B cell (primary cell): ENCODE measurements at regions not wholly inside any gene's neighbourhood (a gene's known extent, or its start where the extent isn't known, plus 50 kb on each side); places are given as distances from the start of the nearest gene placed in this dataset.

ENCODE experiments used
- ATAC-seq: fragments of 200-7000 bp; cut with Tn5 transposase; one replicate; pipeline ENCODE4 v1.10.0; 2021; ENCODE audit warnings: low read depth, mild to moderate bottlenecking, moderate number of reproducible peaks, moderate library complexity
- CTCF ChIA-PET: fragments of 350-600 bp; sonication (Branson Sonifier 250); formaldehyde crosslinking; loops from one replicate; lab custom pipeline; 2021; ENCODE audit warnings: antibody characterized with exemption, inconsistent platforms; lab: Charles Lee
- POLR2A ChIA-PET: fragments of 350-600 bp; sonication (Branson Sonifier 250); formaldehyde crosslinking; loops from one replicate; lab custom pipeline; 2021; ENCODE audit warnings: antibody characterized with exemption; lab: Charles Lee
- DNase-seq: peaks from one replicate; pipeline ENCODE4 v3.0.0; 2013
- H2AFZ ChIP-seq: 2 replicates; pipeline ENCODE4 v1.6.1; 2012; ENCODE audit warnings: mild to moderate bottlenecking, low read depth, low read length; ENCODE audit not compliant: insufficient read depth, poor library complexity, severe bottlenecking
- H3K27ac ChIP-seq, 2 donors: 1 replicate in 1 of 2; 2 replicates in 1 of 2; pipeline ENCODE4 v1.5.1; 2012 to 2013; ENCODE audit warnings: low read length in 2 of 2, mild to moderate bottlenecking in 2 of 2, moderate library complexity in 1 of 2
- H3K27me3 ChIP-seq, 4 experiments: fragments of 200-600 bp in 1 of 4; sonication (generic) in 1 of 4; replicated peaks in 1 of 4; 1 replicate in 2 of 4; 2 replicates in 2 of 4; pipeline versions ENCODE4 v1.6.1 to v1.7.0; 2013 to 2016; ENCODE audit warnings: low read length in 3 of 4, mild to moderate bottlenecking in 2 of 4, mixed read lengths in 1 of 4, moderate library complexity in 1 of 4; ENCODE audit not compliant: insufficient read depth in 4 of 4, control insufficient read depth in 3 of 4; ENCODE audit errors: control extremely low read depth in 1 of 4
- H3K36me3 ChIP-seq, 2 experiments: replicated peaks in 1 of 2; 1 replicate in 1 of 2; 2 replicates in 1 of 2; pipeline versions ENCODE4 v1.6.1 to v1.7.1; 2013; ENCODE audit warnings: low read length in 1 of 2; ENCODE audit not compliant: insufficient read depth in 2 of 2, control insufficient read depth in 1 of 2; ENCODE audit errors: control extremely low read depth in 1 of 2, extremely low read depth in 1 of 2
- H3K4me1 ChIP-seq, 2 donors: fragments of 200-600 bp in 1 of 2; sonication (generic) in 1 of 2; 1 replicate in 1 of 2; 2 replicates in 1 of 2; pipeline versions ENCODE4 v1.5.1 to v1.6.1; 2013 to 2017; ENCODE audit warnings: low read length in 2 of 2; ENCODE audit not compliant: control insufficient read depth in 2 of 2, insufficient read depth in 2 of 2
- H3K4me2 ChIP-seq: replicated peaks from 2 replicates; pipeline ENCODE3; 2012; ENCODE audit warnings: mild to moderate bottlenecking, low read depth, low read length; ENCODE audit not compliant: poor library complexity, severe bottlenecking
- H3K4me3 ChIP-seq, 5 experiments: fragments of 200-600 bp in 1 of 5; sonication (generic) in 1 of 5; 1 replicate in 3 of 5; 2 replicates in 2 of 5; pipeline versions ENCODE4 v1.5.1 to v1.7.0; 2011 to 2016; ENCODE audit warnings: low read length in 4 of 5, mild to moderate bottlenecking in 4 of 5, low read depth in 2 of 5, control low read depth in 1 of 5, moderate library complexity in 1 of 5; ENCODE audit not compliant: insufficient read depth in 1 of 5; ENCODE audit errors: control extremely low read depth in 1 of 5, extremely low read depth in 1 of 5
- H3K79me2 ChIP-seq: fragments of 200-600 bp; sonication (generic); one replicate; pipeline ENCODE4 v1.6.0; 2016; ENCODE audit warnings: low read length; ENCODE audit not compliant: control insufficient read depth, insufficient read depth
- H3K9ac ChIP-seq: fragments of 200-600 bp; sonication (generic); 2 replicates; pipeline ENCODE4 v1.6.1; 2017; ENCODE audit warnings: mild to moderate bottlenecking, low read length, moderate library complexity
- H3K9me3 ChIP-seq, 3 donors: one replicate each; pipeline versions ENCODE4 v1.6.1 to v1.7.1; 2013; ENCODE audit warnings: low read length in 2 of 3; ENCODE audit not compliant: control insufficient read depth in 2 of 3, insufficient read depth in 1 of 3; ENCODE audit errors: control extremely low read depth in 1 of 3
- H4K20me1 ChIP-seq: 2 replicates; pipeline ENCODE4 v1.6.0; 2012; ENCODE audit warnings: mild to moderate bottlenecking, low read length; ENCODE audit not compliant: insufficient read depth, control insufficient read depth, poor library complexity, severe bottlenecking
- H3K27ac Mint-ChIP-seq: one replicate; pipeline ENCODE4 v1.8.0; 2021; ENCODE audit warnings: mixed read lengths
- H3K27me3 Mint-ChIP-seq: one replicate; pipeline ENCODE4 v1.8.0; 2021; ENCODE audit warnings: mixed read lengths
- H3K4me1 Mint-ChIP-seq: one replicate; pipeline ENCODE4 v1.8.0; 2021; ENCODE audit warnings: mixed read lengths
- H3K4me3 Mint-ChIP-seq: one replicate; pipeline ENCODE4 v1.8.0; 2021; ENCODE audit warnings: mixed read lengths
- H3K9me3 Mint-ChIP-seq: one replicate; pipeline ENCODE4 v1.8.0; 2022; ENCODE audit warnings: mixed read lengths; ENCODE audit not compliant: insufficient read depth
- EZH2 ChIP-seq: IDR thresholded peaks from 2 replicates; pipeline ENCODE4 v1.6.1; 2012; ENCODE audit warnings: borderline replicate concordance, low read depth, mild to moderate bottlenecking, moderate library complexity, low read length; ENCODE audit not compliant: insufficient read depth, poor library complexity, severe bottlenecking
- WGBS: methylation state at CpG from one replicate; pipeline ENCODE4 v1.1.5; 2013; ENCODE audit warnings: missing lambda C conversion rate; ENCODE audit not compliant: insufficient coverage; 5-methylcytosine and 5-hydroxymethylcytosine counted together
- intact Hi-C: fragments of 100-400 bp; cut with micrococcal nuclease; formaldehyde crosslinking; loops from one replicate; pipeline ENCODE4 v1.10.0; 2022
- TF ChIP-seq, protein P1 (sequence below): fragments of 200-600 bp; IDR thresholded peaks from one replicate; pipeline ENCODE4 v1.8.0; 2022; ENCODE audit warnings: antibody characterized with exemption, mild to moderate bottlenecking

DNA sequence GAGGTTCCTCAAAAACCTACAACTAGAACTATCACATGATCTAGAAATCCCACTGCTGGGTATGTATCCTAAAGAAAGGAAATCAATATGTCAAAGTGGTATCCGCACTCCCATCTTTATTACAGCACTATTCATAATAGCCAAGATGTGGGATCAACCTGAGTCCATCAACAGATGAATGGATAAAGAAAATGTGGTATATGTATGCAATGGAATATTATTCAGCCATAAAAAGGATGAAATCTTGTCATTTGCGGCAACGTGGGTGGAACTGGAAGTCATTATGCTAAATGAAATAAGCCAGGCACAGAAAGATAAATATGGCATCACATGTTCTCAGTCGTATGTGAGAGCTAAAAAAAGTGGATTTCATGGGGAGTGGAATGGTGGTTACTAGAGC is 77.5 kb upstream of the DIO3 start:
- TF ChIP-seq, protein P1, sequence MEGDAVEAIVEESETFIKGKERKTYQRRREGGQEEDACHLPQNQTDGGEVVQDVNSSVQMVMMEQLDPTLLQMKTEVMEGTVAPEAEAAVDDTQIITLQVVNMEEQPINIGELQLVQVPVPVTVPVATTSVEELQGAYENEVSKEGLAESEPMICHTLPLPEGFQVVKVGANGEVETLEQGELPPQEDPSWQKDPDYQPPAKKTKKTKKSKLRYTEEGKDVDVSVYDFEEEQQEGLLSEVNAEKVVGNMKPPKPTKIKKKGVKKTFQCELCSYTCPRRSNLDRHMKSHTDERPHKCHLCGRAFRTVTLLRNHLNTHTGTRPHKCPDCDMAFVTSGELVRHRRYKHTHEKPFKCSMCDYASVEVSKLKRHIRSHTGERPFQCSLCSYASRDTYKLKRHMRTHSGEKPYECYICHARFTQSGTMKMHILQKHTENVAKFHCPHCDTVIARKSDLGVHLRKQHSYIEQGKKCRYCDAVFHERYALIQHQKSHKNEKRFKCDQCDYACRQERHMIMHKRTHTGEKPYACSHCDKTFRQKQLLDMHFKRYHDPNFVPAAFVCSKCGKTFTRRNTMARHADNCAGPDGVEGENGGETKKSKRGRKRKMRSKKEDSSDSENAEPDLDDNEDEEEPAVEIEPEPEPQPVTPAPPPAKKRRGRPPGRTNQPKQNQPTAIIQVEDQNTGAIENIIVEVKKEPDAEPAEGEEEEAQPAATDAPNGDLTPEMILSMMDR: no peak
- no peak for TF ChIP-seq EZH2
- Histone ChIP-seq H3K9me3 (peaks cover 0 to 21% (median 9%) of the 10 kb centered on the region in 3 donors), H3K79me2 (no peaks in the 10 kb centered on the region), H4K20me1 (no peaks in the 10 kb centered on the region), H3K4me1 (no peaks in the 10 kb centered on the region), H3K4me3 (no peak overlapping the region), H3K27ac (no peak overlapping the region), H3K27me3 (peaks cover 0 to 3% (median 1%) of the 10 kb centered on the region in 4 experiments), H2AFZ (no peak overlapping the region), H3K36me3 (no peaks in the 10 kb centered on the region), H3K4me2 (no peak overlapping the region), H3K9ac (no peak overlapping the region)
- H3K9me3 Mint-ChIP-seq: peaks cover 11% of the 10 kb centered on the region
- DNase-seq: no peak
- intact Hi-C loops: no loop called here
- CTCF ChIA-PET: no interaction called here
- WGBS: 93% methylated on average over 3 of the region's 4 CpGs
- no peak overlapping the region for H3K4me3 Mint-ChIP-seq
- H3K27me3 Mint-ChIP-seq: peaks cover 7% of the 10 kb centered on the region
- POLR2A ChIA-PET: no interaction called here
- ATAC-seq: no peak
- no peak overlapping the region for H3K27ac Mint-ChIP-seq
- no peaks in the 10 kb centered on the region for H3K4me1 Mint-ChIP-seq

DNA sequence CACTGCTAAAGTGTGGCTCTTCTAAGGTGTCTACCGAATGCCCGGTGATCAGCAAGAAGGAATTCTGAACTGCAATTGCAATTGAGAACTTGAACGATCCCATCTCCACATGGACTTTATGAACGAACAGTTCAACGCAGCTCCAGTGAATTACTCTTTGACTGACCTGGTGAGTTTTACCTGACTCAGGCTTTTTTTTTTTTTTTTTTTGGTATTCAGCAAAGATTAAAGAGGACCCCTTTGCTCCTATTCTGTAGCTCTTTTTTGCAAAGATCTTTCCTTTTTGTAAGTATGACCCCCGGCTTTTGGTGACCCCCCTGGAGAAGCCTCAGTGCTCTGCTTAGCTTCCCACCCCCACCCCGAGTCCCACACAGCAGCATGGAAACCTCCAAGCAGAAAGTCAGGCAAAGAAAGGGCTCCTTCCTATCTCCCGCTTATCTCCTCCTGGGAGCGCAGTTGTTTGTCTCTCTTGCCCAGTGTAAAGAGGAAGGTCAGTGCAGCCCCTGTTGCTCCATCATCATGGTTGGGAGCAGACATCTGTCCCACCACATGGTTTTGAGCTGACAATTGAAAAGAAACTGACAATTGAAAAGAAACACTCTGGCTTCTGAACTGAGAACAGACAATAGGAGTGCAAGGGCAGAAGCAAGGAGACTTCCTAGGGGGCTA is 72.1 kb upstream of the DIO3 start:
- Mint-ChIP-seq H3K27me3 (peaks cover 19% of the 10 kb centered on the region), H3K4me3 (no peak overlapping the region), H3K4me1 (no peaks in the 10 kb centered on the region), H3K9me3 (peaks cover 3% of the 10 kb centered on the region), H3K27ac (no peak overlapping the region)
- H2AFZ ChIP-seq: no peak overlapping the region
- no peaks in the 10 kb centered on the region for H3K4me1 ChIP-seq
- intact Hi-C loops: no loop called here
- no peak overlapping the region for H3K4me3 ChIP-seq
- H3K79me2 ChIP-seq: no peaks in the 10 kb centered on the region
- no peak for DNase-seq
- H3K9me3 ChIP-seq: peaks cover 0 to 12% (median 7%) of the 10 kb centered on the region in 3 donors
- H3K27ac ChIP-seq: no peak overlapping the region
- ATAC-seq: no peak
- ChIA-PET CTCF (no interaction called here), POLR2A (no interaction called here)
- no peak overlapping the region for H3K9ac ChIP-seq
- H3K27me3 ChIP-seq: no peaks in the 10 kb centered on the region
- no peaks in the 10 kb centered on the region for H3K36me3 ChIP-seq
- WGBS: 96% methylated on average over 7 of the region's 9 CpGs
- TF ChIP-seq EZH2: no peak
- TF ChIP-seq, protein P1: no peak
- no peak overlapping the region for H3K4me2 ChIP-seq
- H4K20me1 ChIP-seq: no peaks in the 10 kb centered on the region
